ENCODE measurements at regions not wholly inside any gene's neighbourhood (a gene's known extent, or its start where the extent isn't known, plus 50 kb on each side); places are given as distances from the start of the nearest gene placed in this dataset.

GRCh38 chr2:192773044-192773443 lies 578.3 kb upstream of the TMEFF2 start:
- no peak for TF ChIP-seq CTCF (IDR thresholded peaks at IDR 0.05; ENCODE audit: low read depth, low read length)
- no peak for TF ChIP-seq EZH2phosphoT487 (IDR thresholded peaks at IDR 0.05; ENCODE audit: low read depth)
